Erythroblast (primary cell): ENCODE measurements at regions not wholly inside any gene's neighbourhood (a gene's known extent, or its start where the extent isn't known, plus 50 kb on each side); places are given as distances from the start of the nearest gene placed in this dataset.

Experiments
- GATA1 ChIP-seq: IDR thresholded peaks from 2 replicates; pipeline ENCODE4 v1.6.1; 2011; ENCODE audit warnings: low read depth, mild to moderate bottlenecking, control low read depth, low read length, moderate library complexity
- POLR2A ChIP-seq: IDR thresholded peaks from 2 replicates; pipeline ENCODE4 v1.6.1; 2011; ENCODE audit warnings: mild to moderate bottlenecking, low read length

DNA sequence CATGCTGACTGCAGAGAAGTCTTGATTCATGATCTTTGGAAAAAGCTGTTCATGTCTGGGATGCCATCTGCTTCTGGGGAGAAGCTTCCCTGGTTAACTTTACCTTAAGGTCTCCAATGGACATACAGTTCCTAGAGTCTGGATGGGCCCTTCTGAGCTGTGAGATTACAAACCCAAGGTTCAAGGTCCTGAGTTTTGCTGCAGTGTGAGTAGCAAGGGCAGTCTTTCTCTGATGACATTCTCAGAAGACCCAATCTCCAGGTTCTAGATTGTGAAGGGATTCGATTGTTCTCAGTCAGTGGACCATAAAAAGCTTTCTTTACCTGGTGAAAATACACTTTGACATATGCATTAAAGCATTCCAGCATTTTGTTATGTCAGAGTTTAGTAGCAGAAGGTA, 179.2 kb downstream of the AASDH start:
- TF ChIP-seq POLR2A, result no peak
- TF ChIP-seq GATA1, result no peak
